Stimulated activated effector memory CD8-positive, alpha-beta T cell treated with anti-CD3 and anti-CD28 coated beads, Interleukin-12 subunit alpha, Interleukin-12 subunit beta, amount 100 ng/mL, for 72 hours (primary cell): ENCODE measurements at regions not wholly inside any gene's neighbourhood (a gene's known extent, or its start where the extent isn't known, plus 50 kb on each side); places are given as distances from the start of the nearest gene placed in this dataset.
A peak's percentile ranks its signal among the peaks of the same experiment; 100 is the strongest.

Source experiments
- ATAC-seq: fragments of 150-1000 bp; cut with Tn5 transposase; 2 replicates; pipeline ENCODE4 v1.10.0; 2021
- DNase-seq, 2 donors: peaks; one replicate each; pipeline ENCODE4 v3.0.0; 2021 to 2022; ENCODE audit warnings: low spot score in 2 of 2
- H3K27ac Mint-ChIP-seq: one replicate; pipeline ENCODE4 v1.8.0; 2022; ENCODE audit warnings: mild to moderate bottlenecking, mixed read lengths
- H3K36me3 Mint-ChIP-seq: one replicate; pipeline ENCODE4 v1.8.0; 2022; ENCODE audit warnings: mild to moderate bottlenecking, mixed read lengths
- H3K4me1 Mint-ChIP-seq: one replicate; pipeline ENCODE4 v1.8.0; 2022; ENCODE audit warnings: mixed read lengths
- H3K4me3 Mint-ChIP-seq: one replicate; pipeline ENCODE4 v1.8.0; 2022; ENCODE audit warnings: mild to moderate bottlenecking, mixed read lengths
- H3K9me3 Mint-ChIP-seq: one replicate; pipeline ENCODE4 v1.8.0; 2022; ENCODE audit warnings: mixed read lengths

- Mint-ChIP-seq H3K9me3 (peaks cover 4% of the 10 kb centered on the region), H3K36me3 (no peaks in the 10 kb centered on the region), H3K4me1 (no peaks in the 10 kb centered on the region), H3K27ac (no peak overlapping the region), H3K4me3 (no peak overlapping the region)
- ATAC-seq: no peak
- no peak for DNase-seq
These were observed 239.5 kb downstream of the FOXD2 start for GRCh38 chr1:47677241-47677940.

- no peak overlapping the region for H3K27ac Mint-ChIP-seq
- ATAC-seq: no peak
- no peaks in the 10 kb centered on the region for H3K4me1 Mint-ChIP-seq
- H3K4me3 Mint-ChIP-seq: no peak overlapping the region
- DNase-seq: no peak
- no peaks in the 10 kb centered on the region for H3K36me3 Mint-ChIP-seq
- no peaks in the 10 kb centered on the region for H3K9me3 Mint-ChIP-seq
These were observed 240.7 kb downstream of the FOXD2 start for GRCh38 chr1:47678464-47678980.

- no peak for DNase-seq
- H3K27ac Mint-ChIP-seq: no peak overlapping the region
- no peaks in the 10 kb centered on the region for H3K4me1 Mint-ChIP-seq
- no peaks in the 10 kb centered on the region for H3K36me3 Mint-ChIP-seq
- no peaks in the 10 kb centered on the region for H3K9me3 Mint-ChIP-seq
- ATAC-seq: no peak
- H3K4me3 Mint-ChIP-seq: no peak overlapping the region
These were observed 241.5 kb downstream of the FOXD2 start for GRCh38 chr1:47679301-47679791.

- Mint-ChIP-seq H3K4me3 (no peak overlapping the region), H3K4me1 (no peaks in the 10 kb centered on the region), H3K9me3 (no peaks in the 10 kb centered on the region), H3K36me3 (no peaks in the 10 kb centered on the region), H3K27ac (no peak overlapping the region)
- DNase-seq (no peak), ATAC-seq (no peak)
These were observed 242.0 kb downstream of the FOXD2 start for GRCh38 chr1:47679826-47680225.

GRCh38 chr1:47680815-47681475 is 243.1 kb downstream of the FOXD2 start:
- Mint-ChIP-seq H3K9me3 (no peaks in the 10 kb centered on the region), H3K27ac (no peak overlapping the region), H3K36me3 (no peaks in the 10 kb centered on the region), H3K4me3 (no peak overlapping the region), H3K4me1 (no peaks in the 10 kb centered on the region)
- DNase-seq (no peak), ATAC-seq (peak; percentile 17)

GRCh38 chr1:47681735-47682134 is 243.9 kb downstream of the FOXD2 start:
- Mint-ChIP-seq H3K27ac (no peak overlapping the region), H3K4me1 (no peaks in the 10 kb centered on the region)

GRCh38 chr1:47682198-47682597 is 244.4 kb downstream of the FOXD2 start:
- Mint-ChIP-seq H3K4me1 (no peaks in the 10 kb centered on the region), H3K9me3 (no peaks in the 10 kb centered on the region), H3K4me3 (no peak overlapping the region), H3K27ac (no peak overlapping the region), H3K36me3 (no peaks in the 10 kb centered on the region)
- DNase-seq: no peak
- no peak for ATAC-seq

More at GRCh38 chr1:47681735-47682134, 243.9 kb downstream of the FOXD2 start:
- Mint-ChIP-seq H3K4me3 (no peak overlapping the region), H3K36me3 (no peaks in the 10 kb centered on the region), H3K9me3 (no peaks in the 10 kb centered on the region)
- ATAC-seq (no peak), DNase-seq (no peak)

DNA sequence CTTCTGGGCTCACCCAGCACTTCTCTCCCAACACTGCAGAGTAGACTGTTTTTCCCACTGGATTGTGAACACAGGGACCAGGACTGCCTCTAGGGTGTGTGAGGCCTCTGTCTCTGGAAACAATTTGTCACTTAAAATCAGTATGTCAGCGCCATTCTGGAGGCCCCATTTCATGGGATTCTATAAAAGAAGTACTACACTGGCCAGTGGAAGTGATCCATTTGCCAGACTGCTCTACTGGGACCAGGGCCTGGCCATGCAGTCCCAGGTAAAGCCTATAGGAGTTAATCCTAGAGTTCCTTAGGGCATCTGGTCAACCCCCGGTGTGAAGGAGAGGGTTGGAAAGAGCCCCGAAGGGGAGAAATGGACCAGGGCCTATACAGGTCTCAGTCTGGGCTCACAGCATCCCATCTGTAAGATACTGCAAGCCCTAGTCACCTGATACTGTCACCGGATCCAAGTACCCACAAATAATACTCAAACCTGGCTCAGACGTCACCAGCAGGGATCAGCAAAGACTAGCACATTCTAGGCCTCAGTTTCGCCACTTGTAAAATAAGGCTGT is 245.0 kb downstream of the FOXD2 start:
- no peak overlapping the region for H3K27ac Mint-ChIP-seq
- no peak for DNase-seq
- H3K4me3 Mint-ChIP-seq: no peak overlapping the region
- ATAC-seq: no peak
- H3K4me1 Mint-ChIP-seq: no peaks in the 10 kb centered on the region
- H3K36me3 Mint-ChIP-seq: no peaks in the 10 kb centered on the region
- no peaks in the 10 kb centered on the region for H3K9me3 Mint-ChIP-seq

DNA sequence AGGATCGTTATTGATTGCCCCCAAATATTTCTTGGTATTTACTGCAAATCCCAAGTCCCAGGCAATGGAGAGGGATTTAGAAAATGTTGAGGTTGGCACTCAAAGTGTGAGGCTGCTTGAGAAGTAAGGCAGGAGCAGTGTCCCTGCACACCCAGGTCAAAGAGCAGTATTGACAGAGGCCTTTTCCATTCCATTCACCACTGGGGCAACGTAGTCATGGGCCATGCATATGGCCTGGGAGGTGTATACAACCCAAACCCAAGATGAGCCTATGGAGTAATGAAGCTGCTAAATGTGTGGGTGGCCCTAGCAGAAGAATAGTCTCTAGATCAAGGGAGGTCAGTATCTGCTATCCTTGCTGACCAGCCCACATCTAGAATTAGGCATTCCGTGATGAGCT is 245.6 kb downstream of the FOXD2 start:
- DNase-seq (no peak), ATAC-seq (no peak)
- H3K4me3 Mint-ChIP-seq: no peak overlapping the region
- no peak overlapping the region for H3K27ac Mint-ChIP-seq
- no peaks in the 10 kb centered on the region for H3K9me3 Mint-ChIP-seq
- no peaks in the 10 kb centered on the region for H3K36me3 Mint-ChIP-seq
- no peaks in the 10 kb centered on the region for H3K4me1 Mint-ChIP-seq

GRCh38 chr1:47684518-47684917 is 246.7 kb downstream of the FOXD2 start:
- no peaks in the 10 kb centered on the region for H3K4me1 Mint-ChIP-seq
- no peaks in the 10 kb centered on the region for H3K36me3 Mint-ChIP-seq
- no peak for ATAC-seq
- DNase-seq: no peak
- no peak overlapping the region for H3K27ac Mint-ChIP-seq
- no peak overlapping the region for H3K4me3 Mint-ChIP-seq
- no peaks in the 10 kb centered on the region for H3K9me3 Mint-ChIP-seq

- Mint-ChIP-seq H3K4me1 (no peaks in the 10 kb centered on the region), H3K36me3 (no peaks in the 10 kb centered on the region), H3K4me3 (no peak overlapping the region), H3K27ac (no peak overlapping the region), H3K9me3 (no peaks in the 10 kb centered on the region)
- DNase-seq (no peak), ATAC-seq (no peak)
These were observed 247.3 kb downstream of the FOXD2 start for GRCh38 chr1:47684964-47685762.

- ATAC-seq (no peak), DNase-seq (no peak)
- no peaks in the 10 kb centered on the region for H3K4me1 Mint-ChIP-seq
- no peak overlapping the region for H3K27ac Mint-ChIP-seq
- no peaks in the 10 kb centered on the region for H3K36me3 Mint-ChIP-seq
- no peaks in the 10 kb centered on the region for H3K9me3 Mint-ChIP-seq
- H3K4me3 Mint-ChIP-seq: no peak overlapping the region
These were observed 247.9 kb downstream of the FOXD2 start for GRCh38 chr1:47685763-47686066.

- H3K9me3 Mint-ChIP-seq: no peaks in the 10 kb centered on the region
- no peak overlapping the region for H3K27ac Mint-ChIP-seq
- H3K4me1 Mint-ChIP-seq: no peaks in the 10 kb centered on the region
- DNase-seq (no peak), ATAC-seq (no peak)
- no peak overlapping the region for H3K4me3 Mint-ChIP-seq
- H3K36me3 Mint-ChIP-seq: no peaks in the 10 kb centered on the region
These were observed 249.1 kb downstream of the FOXD2 start for GRCh38 chr1:47686731-47687630.

DNA sequence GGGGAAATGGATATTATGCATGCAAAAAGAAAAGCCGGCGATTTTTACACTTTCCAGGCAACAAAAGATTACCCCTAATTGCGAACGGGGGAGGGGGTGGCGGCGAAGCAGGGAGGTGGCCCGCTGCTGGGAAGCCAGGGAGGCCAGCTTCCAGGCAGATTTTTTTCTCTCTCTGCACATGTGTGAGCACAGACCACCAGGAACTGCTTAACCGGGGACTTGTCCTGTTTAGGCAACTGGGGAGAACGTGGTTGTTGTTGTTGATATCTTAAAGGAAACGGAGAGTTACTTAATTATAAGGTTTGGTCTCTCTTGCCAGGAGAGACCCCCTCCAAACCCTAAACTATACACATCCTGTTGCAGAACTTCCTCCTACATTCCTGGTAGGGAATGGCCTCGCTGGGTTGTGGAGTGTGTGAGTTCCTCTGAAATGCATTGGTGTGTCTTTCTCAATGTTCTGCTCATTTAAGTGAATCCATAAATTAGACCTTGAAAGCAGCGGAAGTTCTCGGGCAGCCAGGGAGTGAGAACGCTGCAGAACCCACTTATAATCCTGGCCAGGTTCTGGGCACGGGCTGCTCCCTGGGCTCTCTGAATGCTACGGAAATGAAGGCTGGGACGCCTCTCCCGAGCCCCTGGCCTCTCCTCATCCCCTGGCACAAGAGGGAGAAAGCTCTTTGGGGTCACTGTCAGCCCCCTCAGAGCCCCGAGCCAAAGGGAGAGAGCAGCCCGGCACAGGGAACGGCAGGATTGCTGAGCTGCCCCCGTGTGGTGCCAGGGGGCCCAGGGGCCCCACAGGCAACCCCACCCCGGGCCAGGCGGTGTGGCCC is 250.0 kb downstream of the FOXD2 start:
- Mint-ChIP-seq H3K9me3 (no peaks in the 10 kb centered on the region), H3K27ac (no peak overlapping the region), H3K4me3 (no peak overlapping the region), H3K36me3 (no peaks in the 10 kb centered on the region), H3K4me1 (no peaks in the 10 kb centered on the region)
- no peak for ATAC-seq
- no peak for DNase-seq
